ENCODE measurements at regions not wholly inside any gene's neighbourhood (a gene's known extent, or its start where the extent isn't known, plus 50 kb on each side); places are given as distances from the start of the nearest gene placed in this dataset.

GRCh38 chr6:27544612-27545260 lies 71.8 kb upstream of the ZNF184 start (continued):
- TF ChIP-seq ZHX2 (IDR thresholded peaks at IDR 0.05; ENCODE audit: low read depth), result no peak
- no peak for TF ChIP-seq ZHX2 (CRISPR knock-in tag; IDR thresholded peaks at IDR 0.05; ENCODE audit: borderline replicate concordance)
- TF ChIP-seq MXD1 (CRISPR knock-in tag; IDR thresholded peaks at IDR 0.05), result no peak
- TF ChIP-seq TMF1 (CRISPR knock-in tag; IDR thresholded peaks at IDR 0.05; ENCODE audit: low read depth), result no peak
- no peak for TF ChIP-seq TAF15 (IDR thresholded peaks at IDR 0.05; ENCODE audit: low read depth, low read length, poor library complexity, severe bottlenecking)
- TF ChIP-seq IRF9 (CRISPR knock-in tag; IDR thresholded peaks at IDR 0.05; ENCODE audit: borderline replicate concordance), result 0 out of 2 replicates have a peak, but pooled peaks have one; percentile 72
- no peak for TF ChIP-seq BRF2 (CRISPR knock-in tag; IDR thresholded peaks at IDR 0.05)
- no peak for TF ChIP-seq ZNF773 (CRISPR knock-in tag; IDR thresholded peaks at IDR 0.05; ENCODE audit: borderline replicate concordance)
- no peak for TF ChIP-seq MZF1 (CRISPR knock-in tag; IDR thresholded peaks at IDR 0.05; ENCODE audit: borderline replicate concordance)
- TF ChIP-seq ZNF513 (CRISPR knock-in tag; conservative IDR thresholded peaks at IDR 0.05), result no peak
- TF ChIP-seq NR2C2 (CRISPR knock-in tag; IDR thresholded peaks at IDR 0.05; ENCODE audit: borderline replicate concordance), result peak; percentile 31; the same call in 1 of the 2 replicates
- no peak for TF ChIP-seq HNF1A (IDR thresholded peaks at IDR 0.05; ENCODE audit: low read depth)
- TF ChIP-seq HNF1A (CRISPR knock-in tag; IDR thresholded peaks at IDR 0.05; ENCODE audit: borderline replicate concordance), result no peak
- TF ChIP-seq ELF4 (CRISPR knock-in tag; IDR thresholded peaks at IDR 0.05; ENCODE audit: borderline replicate concordance), result peak; percentile 47; the same call in 1 of the 2 replicates

Data from HepG2 (cell line).